Left hindlimb (tissue), 1 donor: ENCODE measurements at regions not wholly inside any gene's neighbourhood (a gene's known extent, or its start where the extent isn't known, plus 50 kb on each side); places are given as distances from the start of the nearest gene placed in this dataset.
A peak's percentile ranks its signal among the peaks of the same experiment; 100 is the strongest.

Source experiments
- DNase-seq: peaks from one replicate; pipeline ENCODE4 v3.0.0-alpha.2; 2018

DNA sequence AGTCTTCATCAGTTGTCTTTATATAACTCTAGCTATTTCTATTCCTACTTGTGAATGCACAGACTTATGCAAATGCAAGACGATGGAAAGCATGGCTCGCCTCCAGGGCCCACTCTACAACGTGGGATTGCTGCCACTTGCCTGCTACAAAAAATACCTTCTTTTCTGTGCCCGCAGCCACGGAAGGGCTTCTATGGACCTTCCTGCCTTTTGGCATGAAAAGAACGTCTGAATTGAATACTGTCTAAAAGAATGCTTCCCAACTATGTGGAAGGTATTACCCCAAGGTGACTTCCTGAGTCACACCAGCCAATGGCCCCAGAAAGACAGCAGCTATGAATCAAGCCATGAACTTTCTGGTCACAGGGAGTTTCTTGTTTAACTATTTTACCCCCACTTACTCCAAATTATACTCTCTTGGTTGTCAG, 261.2 kb downstream of the HIVEP2 start:
- DNase-seq: peak; percentile 62

DNA sequence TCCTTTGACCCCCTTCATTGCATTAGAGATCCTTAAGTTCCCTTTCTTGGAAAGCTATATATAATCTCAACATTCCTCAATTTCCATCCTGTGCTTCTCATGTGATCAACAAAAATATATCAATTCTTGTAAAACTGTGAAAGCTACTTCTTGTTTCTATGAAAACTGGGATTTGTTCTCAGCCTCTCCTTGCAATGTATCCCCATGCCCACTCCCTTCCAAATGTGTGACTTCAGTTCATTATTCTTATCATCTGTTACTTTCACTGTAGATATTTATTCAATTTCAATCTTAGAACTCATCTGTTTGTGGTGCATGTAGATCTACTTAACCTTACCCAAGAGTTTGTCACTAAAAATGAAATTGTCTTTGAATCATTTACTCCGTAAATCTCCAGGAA, 260.6 kb downstream of the HIVEP2 start:
- DNase-seq: no peak

DNA sequence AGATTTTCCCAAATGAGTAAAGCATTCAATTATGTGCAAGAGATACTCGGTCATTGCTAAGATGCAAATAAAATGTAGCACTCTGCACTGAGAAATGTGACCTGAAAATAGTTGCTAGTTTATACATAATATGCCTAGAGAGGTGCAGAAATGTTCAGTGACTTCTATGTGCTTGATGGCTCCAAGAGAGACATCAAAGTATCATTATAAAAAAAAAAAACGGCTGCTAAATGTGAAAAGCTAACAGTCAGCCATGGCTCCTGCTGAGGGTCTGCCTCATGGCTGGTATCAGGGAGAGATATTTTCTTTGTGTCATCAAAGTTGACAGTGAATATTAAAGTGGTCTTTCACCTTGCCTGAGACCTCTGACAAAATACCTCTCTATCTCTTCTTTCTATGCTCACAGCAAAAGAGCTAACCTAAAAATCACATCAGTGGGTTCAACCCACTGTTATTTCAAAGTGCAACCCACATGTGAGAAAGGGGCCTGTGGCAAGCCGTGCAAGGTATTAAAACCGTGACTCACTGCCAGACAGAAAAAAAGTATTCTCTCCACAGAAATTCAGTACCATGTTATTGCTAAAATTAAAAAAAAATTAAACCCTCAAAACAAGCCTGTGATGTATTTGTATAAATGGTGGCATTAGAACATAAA, 259.0 kb downstream of the HIVEP2 start:
- DNase-seq: no peak

DNA sequence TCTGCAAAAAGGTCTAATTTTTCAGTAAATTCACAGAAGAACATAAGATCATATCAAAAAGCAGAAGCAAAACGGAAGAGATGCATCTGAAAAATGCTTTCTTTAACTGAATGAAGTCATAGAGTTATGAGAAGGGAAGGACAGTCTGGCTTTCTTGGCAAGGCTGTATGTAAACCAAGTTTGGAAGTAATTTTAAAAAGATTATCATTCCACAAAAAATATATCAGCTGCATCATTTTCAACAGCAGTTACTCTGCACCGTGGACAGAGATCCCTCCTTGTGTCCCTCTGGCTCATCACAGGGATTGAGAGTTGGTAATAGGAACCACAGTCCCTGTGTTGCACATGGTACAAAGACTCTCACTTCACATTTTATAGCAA, 258.5 kb downstream of the HIVEP2 start:
- no peak for DNase-seq

DNA sequence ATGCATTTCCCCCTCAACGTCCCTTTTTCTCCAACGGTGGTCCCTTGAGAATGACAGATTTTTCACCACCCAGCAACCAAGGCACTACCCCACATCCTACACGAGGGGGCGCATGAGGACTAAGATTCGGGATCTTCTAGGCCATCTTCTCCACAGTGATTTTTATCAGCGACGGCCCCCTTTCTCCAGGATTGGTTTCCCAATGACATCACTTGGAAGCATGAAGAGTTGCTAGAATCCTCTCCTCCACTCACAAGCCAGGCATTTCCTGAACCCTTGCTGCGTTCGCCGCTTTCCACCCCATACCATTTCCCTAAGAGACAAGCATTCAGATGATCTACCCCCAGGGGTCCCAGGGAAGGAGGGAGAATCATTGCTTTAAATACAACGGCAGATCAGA, 252.0 kb downstream of the HIVEP2 start:
- peak; percentile 81 for DNase-seq

DNA sequence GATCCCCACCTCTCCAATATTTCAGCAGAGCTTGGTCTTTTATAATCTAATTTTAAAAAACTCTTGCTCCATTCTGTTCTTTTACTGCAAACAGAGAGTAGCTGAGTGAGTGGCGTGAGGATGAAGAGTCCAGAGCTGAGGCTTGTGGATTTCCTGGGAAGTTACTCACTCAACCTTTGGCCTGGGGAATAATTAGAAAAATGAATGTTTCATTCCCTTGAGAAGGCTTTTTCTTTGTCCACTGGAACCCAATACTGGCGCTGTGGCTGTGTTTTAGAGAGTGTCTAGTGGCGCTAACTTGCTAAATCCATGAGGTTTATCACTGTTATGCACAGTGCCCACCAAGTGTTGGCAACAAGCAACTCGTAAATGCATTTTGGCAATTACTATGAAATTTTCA, 251.5 kb downstream of the HIVEP2 start:
- DNase-seq: no peak

DNA sequence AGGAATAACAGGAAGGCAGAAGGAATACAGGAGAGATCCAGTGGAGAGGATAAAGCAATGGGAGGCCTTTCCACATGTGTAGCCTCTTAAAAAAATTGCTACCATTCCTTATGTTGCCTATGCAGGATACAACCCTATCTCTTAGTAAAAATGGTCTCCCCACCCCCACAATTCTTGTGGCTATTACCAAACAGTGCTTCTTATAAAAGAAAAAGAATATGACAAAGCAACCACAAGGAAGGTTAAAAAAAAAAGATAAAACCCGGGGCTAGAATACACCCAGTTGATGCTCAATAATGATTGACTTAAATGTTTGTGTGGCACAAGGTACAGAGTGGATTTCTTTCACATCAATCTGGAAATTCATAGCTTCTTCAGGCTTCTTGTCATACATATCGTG, 250.9 kb downstream of the HIVEP2 start:
- no peak for DNase-seq

DNA sequence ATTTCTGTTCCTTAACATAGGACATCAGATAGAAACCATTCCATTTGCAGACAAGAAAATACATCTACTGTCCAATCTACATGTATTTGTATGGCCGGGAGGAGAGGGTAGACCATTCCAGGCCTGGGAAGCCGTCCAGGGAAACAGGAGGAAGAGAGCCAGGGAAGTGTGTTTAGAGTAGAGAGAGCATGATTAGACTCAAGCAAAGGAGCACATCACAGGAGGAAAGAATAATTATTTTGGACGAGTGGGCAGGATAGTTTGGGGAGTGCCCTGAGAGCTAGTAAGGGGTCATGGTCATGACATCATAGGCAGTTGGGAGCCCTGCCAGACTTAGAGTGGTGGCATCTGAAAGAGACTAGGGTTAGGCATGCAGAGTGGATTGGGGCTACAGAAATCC, 250.0 kb downstream of the HIVEP2 start:
- DNase-seq: peak; percentile 76

DNA sequence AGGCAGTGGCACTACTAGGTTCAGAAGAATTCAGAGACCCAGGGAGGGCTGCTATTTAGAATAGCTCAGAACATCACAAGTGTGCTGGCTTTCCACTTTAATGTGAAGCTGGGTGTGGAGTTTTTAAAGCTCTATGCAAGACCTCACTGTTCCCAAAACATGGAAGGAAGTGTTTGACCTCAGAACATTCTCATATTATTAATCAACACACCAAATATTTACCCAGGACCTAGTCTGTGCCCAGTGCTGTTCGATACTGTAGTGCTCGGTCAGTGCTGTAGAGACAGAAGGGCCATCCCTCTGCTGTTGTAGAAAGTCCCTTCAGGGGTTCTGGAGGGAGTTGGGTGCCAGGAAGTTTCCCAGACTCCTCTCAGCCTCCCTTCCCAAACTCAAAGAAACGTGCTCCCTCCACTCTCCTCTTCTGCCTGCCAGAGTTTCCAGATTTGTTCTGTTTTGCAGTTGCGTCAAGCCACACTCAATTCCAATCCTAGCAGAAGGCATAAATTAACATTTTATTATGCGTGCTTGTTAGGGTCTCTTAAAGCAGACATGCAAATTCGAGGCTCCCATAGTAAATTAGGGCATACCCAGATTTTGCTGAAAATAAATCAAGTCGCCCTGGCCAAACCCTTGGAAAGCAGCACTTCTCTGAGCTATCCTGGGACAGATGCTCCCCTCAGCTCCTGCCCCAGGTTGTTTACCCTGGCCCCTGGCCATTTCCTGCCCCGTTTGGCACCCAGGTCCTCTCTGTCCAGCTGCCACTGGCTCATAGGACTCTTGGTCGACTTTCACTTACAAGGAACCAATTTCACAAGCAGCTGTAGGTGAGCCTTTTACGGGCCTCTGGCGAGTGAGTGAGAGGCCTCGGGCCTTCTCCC, 248.6 kb downstream of the HIVEP2 start:
- DNase-seq: peak; percentile 80

DNA sequence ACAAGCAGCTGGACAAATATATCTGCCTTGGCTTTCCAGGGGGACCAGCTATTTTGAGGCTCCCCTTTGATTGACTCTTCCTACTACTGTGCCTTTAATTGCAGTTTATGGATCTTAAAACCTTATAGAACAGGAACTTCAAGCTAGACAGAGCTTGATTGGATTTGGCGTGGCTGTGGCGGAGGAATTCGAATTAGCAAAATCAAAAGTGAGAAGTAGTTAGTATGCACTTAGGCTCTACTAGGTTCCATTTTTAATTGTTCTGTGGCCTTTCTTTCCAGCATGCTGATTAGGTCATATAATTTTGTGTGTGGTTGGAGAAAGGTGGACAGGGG, 248.0 kb downstream of the HIVEP2 start:
- no peak for DNase-seq

DNA sequence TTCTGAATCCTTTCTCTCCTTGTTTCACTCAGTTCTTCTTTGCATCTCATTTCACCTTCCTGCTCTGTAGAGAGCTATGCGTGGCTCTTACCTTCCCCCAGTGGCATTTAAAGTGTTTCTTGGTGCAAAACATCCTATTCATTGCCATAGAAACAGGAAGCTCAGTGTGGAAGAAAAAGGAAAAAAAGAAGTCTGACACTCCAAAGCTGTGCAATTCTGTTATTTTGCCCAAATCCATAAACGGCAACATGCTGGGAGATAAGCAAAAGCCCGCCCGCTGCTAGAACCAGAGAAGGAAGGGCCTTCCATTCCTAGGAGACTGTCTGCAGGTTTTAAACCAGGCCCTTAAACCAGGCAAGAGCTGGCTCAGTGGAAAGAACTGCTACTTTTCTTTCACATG, 247.1 kb downstream of the HIVEP2 start:
- DNase-seq: no peak

DNA sequence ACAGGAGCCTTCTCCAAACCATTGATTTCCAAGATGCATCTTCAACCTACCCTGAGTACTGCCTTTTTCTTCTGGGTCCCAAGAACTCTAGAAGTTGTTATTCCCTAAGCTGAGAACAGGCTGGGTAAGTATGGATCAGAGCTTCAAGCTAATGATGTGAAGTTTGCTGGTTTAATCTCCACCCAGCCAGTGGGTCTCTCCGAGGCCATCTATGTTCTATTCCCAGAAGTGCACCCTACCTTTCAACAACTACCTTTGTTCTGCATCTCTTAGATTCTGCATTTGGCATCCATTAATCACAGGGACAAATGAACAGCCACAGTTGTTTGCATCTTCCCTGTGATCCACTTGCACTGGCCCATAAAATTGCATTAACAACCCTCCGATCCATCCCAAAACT, 246.2 kb downstream of the HIVEP2 start:
- DNase-seq: no peak

DNA sequence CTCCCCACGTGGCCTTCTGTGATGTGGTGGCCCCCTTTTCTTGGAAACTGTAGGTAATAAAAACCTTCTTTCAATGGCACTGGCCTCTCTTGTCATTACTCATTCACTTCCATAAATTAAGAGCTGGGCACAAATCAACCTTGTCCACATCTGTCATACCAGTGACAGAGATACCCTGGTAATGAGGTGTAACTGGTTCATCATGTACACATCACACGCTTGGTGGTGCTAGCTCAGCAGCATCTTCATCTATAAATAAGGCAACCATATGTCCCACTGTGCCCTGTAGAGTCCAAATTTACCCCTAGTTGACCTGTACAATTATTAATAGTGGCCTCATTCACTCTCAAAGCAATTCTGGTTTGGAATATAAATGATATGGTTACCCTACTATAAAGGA, 245.6 kb downstream of the HIVEP2 start:
- no peak for DNase-seq

DNA sequence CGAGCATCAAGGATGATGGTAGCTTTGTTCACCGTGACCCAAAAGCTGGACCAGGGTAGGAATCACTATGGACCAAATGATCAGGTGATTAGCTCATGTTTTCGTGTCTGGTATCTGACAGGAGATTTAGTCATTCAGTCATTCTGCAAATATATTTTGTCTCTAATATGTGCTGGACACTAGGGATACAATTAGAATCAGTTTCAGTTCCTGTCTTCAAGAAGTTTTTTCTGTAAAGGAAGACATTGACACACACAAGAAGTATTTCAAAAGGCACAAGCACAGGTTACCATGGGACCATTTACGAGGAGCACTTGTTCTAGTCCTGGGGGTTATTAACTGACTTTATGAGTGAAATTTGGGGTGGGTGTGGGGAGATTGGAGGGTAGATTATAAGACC, 244.9 kb downstream of the HIVEP2 start:
- DNase-seq: no peak

DNA sequence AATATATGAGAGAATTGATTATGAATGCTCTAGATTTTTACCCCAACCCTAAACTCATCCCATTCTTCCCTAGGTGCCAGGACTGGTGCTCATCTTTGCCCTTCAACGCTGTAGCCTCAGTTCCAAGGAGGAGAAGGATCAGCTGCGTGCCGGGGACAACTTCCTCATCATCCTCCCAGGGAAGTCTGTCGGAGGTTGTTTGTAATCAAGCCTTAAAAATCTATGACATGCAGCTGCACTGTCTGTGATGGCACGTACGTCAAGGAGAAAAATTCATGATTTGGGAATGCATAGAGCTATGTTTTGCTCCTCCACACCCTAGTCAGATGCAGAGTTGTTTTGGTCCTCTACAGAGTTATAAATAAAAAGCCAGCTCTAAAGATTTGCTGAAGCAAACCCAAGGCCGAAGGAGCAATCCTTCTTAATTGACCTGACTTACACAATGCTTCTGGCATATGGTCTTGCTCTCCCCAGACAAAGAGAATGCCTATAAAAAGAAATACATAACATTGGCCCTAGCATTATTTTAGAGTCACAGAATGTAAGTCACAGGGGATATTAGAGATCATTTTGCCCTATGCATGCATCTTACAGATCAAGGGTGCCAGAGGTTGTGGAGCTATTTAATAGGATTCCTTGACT, 244.2 kb downstream of the HIVEP2 start:
- DNase-seq: no peak
